ENCODE measurements at regions not wholly inside any gene's neighbourhood (a gene's known extent, or its start where the extent isn't known, plus 50 kb on each side); places are given as distances from the start of the nearest gene placed in this dataset.

GRCh38 chr6:19354181-19354580 is 483.0 kb upstream of the ID4 start:
- TF ChIP-seq MAX (IDR thresholded peaks at IDR 0.05; ENCODE audit: insufficient read depth, insufficient read length) (no peak), FOS (IDR thresholded peaks at IDR 0.05; ENCODE audit: borderline replicate concordance, insufficient read depth, low read length) (no peak), POLR2A (IDR thresholded peaks at IDR 0.05; ENCODE audit: low read depth, low read length) (no peak), JUN (IDR thresholded peaks at IDR 0.05; ENCODE audit: borderline replicate concordance, insufficient read depth, insufficient read length, low read depth) (no peak), EZH2 (IDR thresholded peaks at IDR 0.05; ENCODE audit: borderline replicate concordance, low read depth, low read length, severe bottlenecking) (no peak), CTCF (IDR thresholded peaks at IDR 0.05; ENCODE audit: extremely low read depth in 1 of 2, insufficient read depth in 1 of 2, low read depth in 1 of 2, low read length in 2 of 2) (no peak)
- no peaks in the 10 kb centered on the region for H3K4me1 ChIP-seq (ENCODE audit: control insufficient read depth, extremely low read depth, insufficient read depth, low read length)
- H4K20me1 ChIP-seq (replicated peaks; ENCODE audit: control insufficient read depth, extremely low read depth, insufficient read depth, low read length): no peaks in the 10 kb centered on the region
- no peak overlapping the region for H2AFZ ChIP-seq (ENCODE audit: low read depth, low read length)
- intact Hi-C loops (cut with micrococcal nuclease) (no loop called here), dilution Hi-C loops (cut with MboI; ENCODE audit: extremely low pct_ligation_motif_present, low sequenced_read_pairs) (no loop called here)
- ChIA-PET CTCF (no interaction called here), POLR2A (no interaction called here)
- H3K4me2 ChIP-seq (ENCODE audit: insufficient read depth, low read length): no peak overlapping the region
- no peak overlapping the region for H3K4me3 ChIP-seq (replicated peaks in 1 of 3; ENCODE audit: insufficient read depth in 1 of 3, low read depth in 1 of 3, low read length in 3 of 3)
- H3K9me3 ChIP-seq (replicated peaks; ENCODE audit: control insufficient read depth, insufficient read depth, low read length): peaks cover 4% of the 10 kb centered on the region
- no peaks in the 10 kb centered on the region for H3K79me2 ChIP-seq (ENCODE audit: control insufficient read depth, insufficient read depth, low read length)
- FAIRE-seq: no peak
- no peak overlapping the region for H3K27ac ChIP-seq (ENCODE audit: insufficient read depth, low read depth, low read length)
- H3K36me3 ChIP-seq (ENCODE audit: control insufficient read depth in 2 of 2, extremely low read depth in 1 of 2, insufficient read depth in 2 of 2, low read length in 2 of 2): no peaks in the 10 kb centered on the region
- DNase-seq (ENCODE audit: low read depth, low spot score): no peak
- no TSS peak for BruUV-seq (replicated peaks)
- H3K27me3 ChIP-seq (ENCODE audit: control insufficient read depth in 2 of 2, insufficient read depth in 2 of 2, low read length in 2 of 2): no peaks in the 10 kb centered on the region
- H3K9me1 ChIP-seq (replicated peaks; ENCODE audit: control insufficient read depth, extremely low read depth, insufficient read depth, low read length): no peaks in the 10 kb centered on the region
- no peak overlapping the region for H3K9ac ChIP-seq (replicated peaks; ENCODE audit: extremely low read depth, insufficient read depth, low read length)

- TF ChIP-seq MAX (IDR thresholded peaks at IDR 0.05; ENCODE audit: insufficient read depth, insufficient read length) (no peak), MYC (IDR thresholded peaks at IDR 0.05; ENCODE audit: low read depth, low read length) (no peak), GATA2 (IDR thresholded peaks at IDR 0.05; ENCODE audit: insufficient read depth, insufficient read length, low read depth, low read length) (no peak), EZH2 (IDR thresholded peaks at IDR 0.05; ENCODE audit: borderline replicate concordance, low read depth, low read length, severe bottlenecking) (no peak), JUN (IDR thresholded peaks at IDR 0.05; ENCODE audit: borderline replicate concordance, insufficient read depth, insufficient read length, low read depth) (no peak), CTCF (IDR thresholded peaks at IDR 0.05; ENCODE audit: extremely low read depth in 1 of 2, insufficient read depth in 1 of 2, low read depth in 1 of 2, low read length in 2 of 2) (no peak), POLR2A (IDR thresholded peaks at IDR 0.05; ENCODE audit: low read depth, low read length) (no peak)
- dilution Hi-C loops (cut with MboI; ENCODE audit: extremely low pct_ligation_motif_present, low sequenced_read_pairs) (no loop called here), intact Hi-C loops (cut with micrococcal nuclease) (no loop called here)
- BruUV-seq (replicated peaks): no TSS peak
- Histone ChIP-seq H3K27me3 (ENCODE audit: control insufficient read depth in 2 of 2, insufficient read depth in 2 of 2, low read length in 2 of 2) (no peaks in the 10 kb centered on the region), H3K4me3 (replicated peaks in 1 of 3; ENCODE audit: insufficient read depth in 1 of 3, low read depth in 1 of 3, low read length in 3 of 3) (no peak overlapping the region), H3K36me3 (ENCODE audit: control insufficient read depth in 2 of 2, extremely low read depth in 1 of 2, insufficient read depth in 2 of 2, low read length in 2 of 2) (no peaks in the 10 kb centered on the region), H3K9me1 (replicated peaks; ENCODE audit: control insufficient read depth, extremely low read depth, insufficient read depth, low read length) (no peaks in the 10 kb centered on the region), H2AFZ (ENCODE audit: low read depth, low read length) (no peak overlapping the region), H3K4me1 (ENCODE audit: control insufficient read depth, extremely low read depth, insufficient read depth, low read length) (no peaks in the 10 kb centered on the region), H3K27ac (ENCODE audit: insufficient read depth, low read depth, low read length) (no peak overlapping the region), H3K79me2 (ENCODE audit: control insufficient read depth, insufficient read depth, low read length) (no peaks in the 10 kb centered on the region), H3K9me3 (replicated peaks; ENCODE audit: control insufficient read depth, insufficient read depth, low read length) (peaks cover 4% of the 10 kb centered on the region), H4K20me1 (replicated peaks; ENCODE audit: control insufficient read depth, extremely low read depth, insufficient read depth, low read length) (no peaks in the 10 kb centered on the region), H3K4me2 (ENCODE audit: insufficient read depth, low read length) (no peak overlapping the region), H3K9ac (replicated peaks; ENCODE audit: extremely low read depth, insufficient read depth, low read length) (no peak overlapping the region)
- ChIA-PET CTCF (no interaction called here), POLR2A (no interaction called here)
- FAIRE-seq: no peak
- no peak for DNase-seq (ENCODE audit: low read depth, low spot score)
These were observed 480.5 kb upstream of the ID4 start for GRCh38 chr6:19356692-19357091.

All from endothelial cell of umbilical vein (primary cell).